ENCODE measurements at regions not wholly inside any gene's neighbourhood (a gene's known extent, or its start where the extent isn't known, plus 50 kb on each side); places are given as distances from the start of the nearest gene placed in this dataset.

DNA sequence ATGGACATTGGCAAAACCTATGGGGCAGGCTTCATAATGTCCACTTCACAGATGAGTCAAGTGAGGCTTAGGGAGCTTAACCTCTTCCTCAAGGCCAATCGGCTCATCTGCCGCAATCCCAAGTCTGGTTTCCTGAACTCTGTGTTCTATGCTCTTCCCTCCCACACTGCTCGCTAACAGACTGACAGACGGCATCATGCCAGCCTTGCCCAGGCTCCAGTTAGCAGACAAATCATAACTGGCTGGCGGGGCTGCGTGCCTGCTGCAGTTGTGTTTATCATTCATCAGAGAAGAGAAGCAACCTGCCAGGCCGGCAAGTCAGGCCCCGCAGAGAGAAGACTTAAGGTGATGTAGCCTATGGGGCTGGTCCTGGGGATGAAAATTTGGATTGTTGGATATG lies 216.2 kb upstream of the ASIC2 start:
- Histone ChIP-seq H3K4me1 (ENCODE audit: control insufficient read depth, insufficient read depth, low read length) (peaks cover 1% of the 10 kb centered on the region; the same call in 1 of the 2 replicates), H3K27me3 (ENCODE audit: control insufficient read depth, insufficient read depth, low read length) (no peaks in the 10 kb centered on the region)
- no CpG with 5 or more reads among the region's 8 CpGs for WGBS (ENCODE audit: insufficient coverage, insufficient read length)

DNA sequence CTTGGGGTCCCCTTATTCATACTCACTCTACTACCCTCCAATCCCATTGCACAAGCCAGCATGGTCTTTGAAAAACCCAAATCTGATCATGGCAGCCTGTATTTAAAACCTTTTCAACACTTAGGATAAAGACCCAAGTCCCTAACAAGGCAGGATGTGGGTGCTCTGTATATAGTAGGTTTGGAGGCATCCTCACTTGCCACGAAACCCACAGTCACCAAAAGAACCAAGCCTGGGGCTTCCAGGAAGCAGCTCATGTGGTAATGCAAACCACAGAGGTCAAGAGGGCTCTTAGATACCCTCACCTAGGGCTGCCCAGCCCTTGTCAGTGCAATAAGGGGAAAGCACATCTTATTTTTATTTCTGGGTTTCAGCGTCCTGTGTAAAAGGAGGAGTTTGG lies 218.6 kb upstream of the ASIC2 start:
- DNase-seq (ENCODE audit: low read depth, low spot score), result no peak
- WGBS (ENCODE audit: insufficient coverage, insufficient read length), result no CpG with 5 or more reads among the region's 2 CpGs
- H3K36me3 ChIP-seq (ENCODE audit: control insufficient read depth, insufficient read depth, low read length), result no peaks in the 10 kb centered on the region
- H3K27ac ChIP-seq (ENCODE audit: low read length), result no peak overlapping the region
- H3K4me1 ChIP-seq (ENCODE audit: control insufficient read depth, insufficient read depth, low read length), result peaks cover 1% of the 10 kb centered on the region; the same call in 1 of the 2 replicates
- H3K4me3 ChIP-seq (ENCODE audit: low read length), result no peak overlapping the region
- no peaks in the 10 kb centered on the region for H3K9me3 ChIP-seq (ENCODE audit: control insufficient read depth, insufficient read depth, low read length)
- H3K27me3 ChIP-seq (ENCODE audit: control insufficient read depth, insufficient read depth, low read length), result no peaks in the 10 kb centered on the region

More for the DNA sequence above, 216.2 kb upstream of the ASIC2 start:
- Histone ChIP-seq H3K9me3 (ENCODE audit: control insufficient read depth, insufficient read depth, low read length) (no peaks in the 10 kb centered on the region), H3K27ac (ENCODE audit: low read length) (no peak overlapping the region), H3K36me3 (ENCODE audit: control insufficient read depth, insufficient read depth, low read length) (no peaks in the 10 kb centered on the region), H3K4me3 (ENCODE audit: low read length) (no peak overlapping the region)
- DNase-seq (ENCODE audit: low read depth, low spot score), result no peak

DNA sequence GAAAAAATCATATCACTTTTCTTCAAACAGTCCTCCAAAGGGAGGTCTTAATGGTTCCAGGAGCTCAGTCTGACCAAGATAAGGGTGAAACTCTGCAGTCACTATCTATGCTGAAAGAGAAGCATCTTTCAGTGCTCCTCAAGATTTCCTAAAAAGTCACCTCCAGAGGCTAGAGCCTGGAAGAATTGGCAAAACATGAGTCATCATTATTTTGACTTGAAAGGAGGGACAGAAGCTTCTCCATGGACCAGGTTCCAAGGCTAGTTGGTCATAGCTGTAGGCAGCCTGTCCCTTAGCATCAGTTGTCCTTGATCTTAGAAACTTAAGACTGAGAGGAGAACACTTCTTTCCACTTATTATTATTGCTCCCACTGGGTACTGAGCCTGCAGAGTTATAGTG lies 219.0 kb upstream of the ASIC2 start:
- Histone ChIP-seq H3K27ac (ENCODE audit: low read length) (no peak overlapping the region), H3K4me1 (ENCODE audit: control insufficient read depth, insufficient read depth, low read length) (peaks cover 1% of the 10 kb centered on the region; the same call in 1 of the 2 replicates), H3K9me3 (ENCODE audit: control insufficient read depth, insufficient read depth, low read length) (no peaks in the 10 kb centered on the region), H3K36me3 (ENCODE audit: control insufficient read depth, insufficient read depth, low read length) (no peaks in the 10 kb centered on the region), H3K27me3 (ENCODE audit: control insufficient read depth, insufficient read depth, low read length) (no peaks in the 10 kb centered on the region), H3K4me3 (ENCODE audit: low read length) (no peak overlapping the region)
- no peak for DNase-seq (ENCODE audit: low read depth, low spot score)

- H3K4me3 ChIP-seq (ENCODE audit: low read length), result no peak overlapping the region
- no peak overlapping the region for H3K27ac ChIP-seq (ENCODE audit: low read length)
- WGBS (ENCODE audit: insufficient coverage, insufficient read length), result no CpG with 5 or more reads among the region's 5 CpGs
- no peaks in the 10 kb centered on the region for H3K36me3 ChIP-seq (ENCODE audit: control insufficient read depth, insufficient read depth, low read length)
- H3K4me1 ChIP-seq (ENCODE audit: control insufficient read depth, insufficient read depth, low read length), result no peaks in the 10 kb centered on the region
- no peaks in the 10 kb centered on the region for H3K27me3 ChIP-seq (ENCODE audit: control insufficient read depth, insufficient read depth, low read length)
- no peak for DNase-seq (ENCODE audit: low read depth, low spot score)
- H3K9me3 ChIP-seq (ENCODE audit: control insufficient read depth, insufficient read depth, low read length), result no peaks in the 10 kb centered on the region
Measured at GRCh38 chr17:33513769-33514168, 220.7 kb upstream of the ASIC2 start.

DNA sequence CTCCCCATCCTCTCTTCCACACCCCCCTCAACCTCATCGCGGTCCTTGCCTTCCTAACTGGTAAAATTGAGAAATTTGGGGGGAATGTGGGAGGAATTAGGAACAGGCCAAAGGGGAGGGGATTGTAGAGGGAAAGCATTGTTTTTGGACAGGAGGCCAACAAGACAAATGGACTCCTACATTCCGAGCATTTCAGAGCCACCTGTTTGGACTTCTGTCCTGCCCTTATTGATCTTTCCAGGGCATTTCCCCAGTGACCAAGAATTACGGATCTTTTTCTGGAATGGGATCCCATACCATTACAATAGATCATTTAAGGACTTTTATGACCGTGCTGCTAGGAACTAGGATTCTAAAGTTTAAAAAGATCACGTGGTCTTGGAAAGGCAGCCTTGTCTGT lies 221.3 kb upstream of the ASIC2 start:
- no peak for DNase-seq (ENCODE audit: low read depth, low spot score)
- Histone ChIP-seq H3K9me3 (ENCODE audit: control insufficient read depth, insufficient read depth, low read length) (no peaks in the 10 kb centered on the region), H3K4me1 (ENCODE audit: control insufficient read depth, insufficient read depth, low read length) (no peaks in the 10 kb centered on the region), H3K36me3 (ENCODE audit: control insufficient read depth, insufficient read depth, low read length) (no peaks in the 10 kb centered on the region), H3K27me3 (ENCODE audit: control insufficient read depth, insufficient read depth, low read length) (no peaks in the 10 kb centered on the region), H3K4me3 (ENCODE audit: low read length) (no peak overlapping the region), H3K27ac (ENCODE audit: low read length) (no peak overlapping the region)
- WGBS (ENCODE audit: insufficient coverage, insufficient read length), result no CpG with 5 or more reads among the region's 6 CpGs

DNA sequence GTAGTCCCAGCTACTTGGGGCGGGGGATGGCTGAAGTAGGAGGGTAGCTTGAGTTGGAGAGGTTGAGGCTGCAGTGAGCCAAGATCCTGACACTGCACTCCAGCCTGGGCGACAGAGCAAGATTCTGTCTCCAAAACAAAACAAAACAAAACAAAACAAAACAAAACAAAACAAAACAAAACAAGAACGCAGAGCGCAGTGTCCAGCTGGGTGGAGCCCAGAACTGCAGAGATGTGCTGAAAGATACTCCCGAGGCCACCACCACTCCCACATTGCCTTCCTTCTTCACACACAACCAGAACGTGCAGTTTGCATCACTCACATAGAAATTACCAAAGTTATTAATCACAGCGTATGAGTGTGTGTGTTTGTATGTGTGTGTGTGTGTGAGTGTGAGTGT lies 222.9 kb upstream of the ASIC2 start:
- H3K4me3 ChIP-seq (ENCODE audit: low read length), result no peak overlapping the region
- H3K4me1 ChIP-seq (ENCODE audit: control insufficient read depth, insufficient read depth, low read length), result no peaks in the 10 kb centered on the region
- WGBS (ENCODE audit: insufficient coverage, insufficient read length), result 100% methylated on average over 1 of the region's 7 CpGs
- H3K9me3 ChIP-seq (ENCODE audit: control insufficient read depth, insufficient read depth, low read length), result no peaks in the 10 kb centered on the region
- H3K27me3 ChIP-seq (ENCODE audit: control insufficient read depth, insufficient read depth, low read length), result no peaks in the 10 kb centered on the region
- no peak for DNase-seq (ENCODE audit: low read depth, low spot score)
- H3K27ac ChIP-seq (ENCODE audit: low read length), result no peak overlapping the region
- no peaks in the 10 kb centered on the region for H3K36me3 ChIP-seq (ENCODE audit: control insufficient read depth, insufficient read depth, low read length)

DNA sequence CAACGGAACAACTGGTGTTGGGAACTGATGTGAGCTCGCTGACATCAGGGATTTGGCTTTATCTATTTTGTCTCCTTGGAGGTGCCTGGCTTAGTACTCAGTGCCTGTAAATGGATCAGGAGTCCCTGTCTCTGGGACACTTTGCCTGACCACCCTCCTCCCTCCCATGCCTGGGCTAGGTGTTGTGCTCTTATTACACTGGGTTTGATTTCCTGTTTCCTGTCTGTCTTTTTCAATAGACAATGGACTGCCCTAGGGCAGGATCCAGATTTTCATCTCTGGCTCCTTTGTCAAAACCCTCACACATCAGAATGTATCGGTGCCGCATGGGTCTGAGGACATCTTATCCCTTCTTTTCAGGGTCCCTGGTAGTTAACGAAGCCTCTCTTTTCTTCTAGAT lies 223.6 kb upstream of the ASIC2 start:
- no peaks in the 10 kb centered on the region for H3K36me3 ChIP-seq (ENCODE audit: control insufficient read depth, insufficient read depth, low read length)
- no peak overlapping the region for H3K4me3 ChIP-seq (ENCODE audit: low read length)

DNA sequence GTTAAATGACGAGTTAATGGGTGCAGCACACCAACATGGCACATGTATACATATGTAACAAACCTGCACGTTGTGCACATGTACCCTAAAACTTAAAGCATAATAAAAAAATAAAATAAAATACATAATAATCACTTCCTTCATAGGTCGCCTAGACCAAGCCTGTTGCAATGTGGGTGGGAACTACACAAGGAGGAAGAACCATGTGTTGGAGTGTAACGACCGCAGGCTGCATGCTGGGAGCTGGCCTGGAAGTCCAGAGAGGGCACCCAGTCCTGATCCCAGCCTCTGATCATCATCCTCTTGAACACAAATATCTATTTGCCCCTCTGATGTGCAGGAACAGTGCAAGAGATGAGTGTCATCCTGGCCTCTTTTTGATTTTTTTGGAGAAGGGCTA lies 224.7 kb upstream of the ASIC2 start:
- no CpG with 5 or more reads among the region's 5 CpGs for WGBS (ENCODE audit: insufficient coverage, insufficient read length)
- Histone ChIP-seq H3K27me3 (ENCODE audit: control insufficient read depth, insufficient read depth, low read length) (no peaks in the 10 kb centered on the region), H3K4me3 (ENCODE audit: low read length) (no peak overlapping the region), H3K36me3 (ENCODE audit: control insufficient read depth, insufficient read depth, low read length) (no peaks in the 10 kb centered on the region), H3K4me1 (ENCODE audit: control insufficient read depth, insufficient read depth, low read length) (no peaks in the 10 kb centered on the region), H3K9me3 (ENCODE audit: control insufficient read depth, insufficient read depth, low read length) (no peaks in the 10 kb centered on the region), H3K27ac (ENCODE audit: low read length) (no peak overlapping the region)
- no peak for DNase-seq (ENCODE audit: low read depth, low spot score)

More for the DNA sequence above, 223.6 kb upstream of the ASIC2 start:
- no CpG with 5 or more reads among the region's 5 CpGs for WGBS (ENCODE audit: insufficient coverage, insufficient read length)
- no peak for DNase-seq (ENCODE audit: low read depth, low spot score)
- Histone ChIP-seq H3K27ac (ENCODE audit: low read length) (no peak overlapping the region), H3K9me3 (ENCODE audit: control insufficient read depth, insufficient read depth, low read length) (no peaks in the 10 kb centered on the region), H3K4me1 (ENCODE audit: control insufficient read depth, insufficient read depth, low read length) (no peaks in the 10 kb centered on the region), H3K27me3 (ENCODE audit: control insufficient read depth, insufficient read depth, low read length) (no peaks in the 10 kb centered on the region)

- no peaks in the 10 kb centered on the region for H3K36me3 ChIP-seq (ENCODE audit: control insufficient read depth, insufficient read depth, low read length)
- no peaks in the 10 kb centered on the region for H3K4me1 ChIP-seq (ENCODE audit: control insufficient read depth, insufficient read depth, low read length)
- DNase-seq (ENCODE audit: low read depth, low spot score), result no peak
- H3K4me3 ChIP-seq (ENCODE audit: low read length), result no peak overlapping the region
- no peaks in the 10 kb centered on the region for H3K27me3 ChIP-seq (ENCODE audit: control insufficient read depth, insufficient read depth, low read length)
- no CpG with 5 or more reads among the region's 4 CpGs for WGBS (ENCODE audit: insufficient coverage, insufficient read length)
- no peak overlapping the region for H3K27ac ChIP-seq (ENCODE audit: low read length)
- H3K9me3 ChIP-seq (ENCODE audit: control insufficient read depth, insufficient read depth, low read length), result no peaks in the 10 kb centered on the region
Measured at GRCh38 chr17:33519692-33520091, 226.6 kb upstream of the ASIC2 start.

GRCh38 chr17:33520426-33521330 lies 227.6 kb upstream of the ASIC2 start:
- H3K27me3 ChIP-seq (ENCODE audit: control insufficient read depth, insufficient read depth, low read length), result no peaks in the 10 kb centered on the region
- no peaks in the 10 kb centered on the region for H3K4me1 ChIP-seq (ENCODE audit: control insufficient read depth, insufficient read depth, low read length)
- WGBS (ENCODE audit: insufficient coverage, insufficient read length), result no CpG with 5 or more reads among the region's 13 CpGs
- H3K27ac ChIP-seq (ENCODE audit: low read length), result no peak overlapping the region
- no peak overlapping the region for H3K4me3 ChIP-seq (ENCODE audit: low read length)
- no peaks in the 10 kb centered on the region for H3K9me3 ChIP-seq (ENCODE audit: control insufficient read depth, insufficient read depth, low read length)
- peak; percentile 48 for DNase-seq (ENCODE audit: low read depth, low spot score)
- H3K36me3 ChIP-seq (ENCODE audit: control insufficient read depth, insufficient read depth, low read length), result no peaks in the 10 kb centered on the region

- Histone ChIP-seq H3K27me3 (ENCODE audit: control insufficient read depth, insufficient read depth, low read length) (no peaks in the 10 kb centered on the region), H3K27ac (ENCODE audit: low read length) (no peak overlapping the region), H3K9me3 (ENCODE audit: control insufficient read depth, insufficient read depth, low read length) (no peaks in the 10 kb centered on the region), H3K4me3 (ENCODE audit: low read length) (no peak overlapping the region), H3K4me1 (ENCODE audit: control insufficient read depth, insufficient read depth, low read length) (no peaks in the 10 kb centered on the region), H3K36me3 (ENCODE audit: control insufficient read depth, insufficient read depth, low read length) (no peaks in the 10 kb centered on the region)
- WGBS (ENCODE audit: insufficient coverage, insufficient read length), result no CpG with 5 or more reads among the region's 5 CpGs
- no peak for DNase-seq (ENCODE audit: low read depth, low spot score)
Measured at GRCh38 chr17:33521784-33522183, 228.7 kb upstream of the ASIC2 start.

Data from iPS DF 6.9 (cell line).